Glutamatergic neuron (in vitro differentiated cells): ENCODE measurements at regions not wholly inside any gene's neighbourhood (a gene's known extent, or its start where the extent isn't known, plus 50 kb on each side); places are given as distances from the start of the nearest gene placed in this dataset.
"Not testable (repeated sequence)": the region's sequence is repeated elsewhere in the genome, so short reads cannot be mapped to it uniquely, and the experiment has no call there.

Experiments
- DNase-seq: peaks from one replicate; pipeline ENCODE4 v3.0.0; 2022
- H3K27ac Mint-ChIP-seq: one replicate; pipeline ENCODE4 v1.8.0; 2020; ENCODE audit warnings: mild to moderate bottlenecking, mixed read lengths, inconsistent platforms; ENCODE audit not compliant: unreplicated experiment
- H3K27me3 Mint-ChIP-seq: one replicate; pipeline ENCODE4 v1.8.0; 2020; ENCODE audit warnings: mild to moderate bottlenecking, moderate library complexity, mixed read lengths, inconsistent platforms; ENCODE audit not compliant: unreplicated experiment
- H3K36me3 Mint-ChIP-seq: one replicate; pipeline ENCODE4 v1.8.0; 2020; ENCODE audit warnings: mild to moderate bottlenecking, mixed read lengths, inconsistent platforms; ENCODE audit not compliant: unreplicated experiment
- H3K4me1 Mint-ChIP-seq: one replicate; pipeline ENCODE4 v1.8.0; 2020; ENCODE audit warnings: mild to moderate bottlenecking, low read depth, mixed read lengths, inconsistent platforms; ENCODE audit not compliant: unreplicated experiment
- H3K4me3 Mint-ChIP-seq: one replicate; pipeline ENCODE4 v1.8.0; 2020; ENCODE audit warnings: mild to moderate bottlenecking, mixed read lengths, inconsistent platforms; ENCODE audit not compliant: unreplicated experiment
- H3K9me3 Mint-ChIP-seq: one replicate; pipeline ENCODE4 v1.8.0; 2020; ENCODE audit warnings: mild to moderate bottlenecking, moderate library complexity, mixed read lengths, inconsistent platforms; ENCODE audit not compliant: unreplicated experiment
- CTCF ChIP-seq: fragments of 200-600 bp; sonication (generic); IDR thresholded peaks from one replicate; pipeline ENCODE4 v1.5.0; 2021; ENCODE audit not compliant: partially characterized antibody, unreplicated experiment

- Mint-ChIP-seq H3K27me3 (no peaks in the 10 kb centered on the region), H3K4me3 (no peak overlapping the region), H3K9me3 (no peaks in the 10 kb centered on the region), H3K36me3 (no peaks in the 10 kb centered on the region), H3K27ac (no peak overlapping the region), H3K4me1 (no peaks in the 10 kb centered on the region)
- DNase-seq: no peak
- TF ChIP-seq CTCF: no peak
Measured at GRCh38 chr7:9516662-9517061, 1083.3 kb downstream of the NXPH1 start.

- Mint-ChIP-seq H3K4me1 (no peaks in the 10 kb centered on the region), H3K27ac (no peak overlapping the region), H3K36me3 (no peaks in the 10 kb centered on the region), H3K4me3 (no peak overlapping the region), H3K27me3 (no peaks in the 10 kb centered on the region), H3K9me3 (peaks cover 2% of the 10 kb centered on the region)
- DNase-seq: no peak
- no peak for TF ChIP-seq CTCF
Measured at GRCh38 chr7:9523579-9523978, 1090.2 kb downstream of the NXPH1 start.

- not testable (repeated sequence) for H3K4me1 Mint-ChIP-seq, H3K9me3 Mint-ChIP-seq, H3K27ac Mint-ChIP-seq
Measured at GRCh38 chr7:9552431-9552830, 1119.0 kb downstream of the NXPH1 start.

GRCh38 chr7:9557853-9558252 is 1124.4 kb downstream of the NXPH1 start:
- Mint-ChIP-seq H3K9me3 (no peaks in the 10 kb centered on the region), H3K36me3 (no peaks in the 10 kb centered on the region), H3K27me3 (no peaks in the 10 kb centered on the region), H3K4me3 (no peak overlapping the region), H3K27ac (no peak overlapping the region), H3K4me1 (no peaks in the 10 kb centered on the region)
- no peak for TF ChIP-seq CTCF
- no peak for DNase-seq

More at GRCh38 chr7:9552431-9552830, 1119.0 kb downstream of the NXPH1 start:
- H3K36me3 Mint-ChIP-seq, H3K4me3 Mint-ChIP-seq, DNase-seq, H3K27me3 Mint-ChIP-seq: not testable (repeated sequence)

- no peak for DNase-seq
- H3K4me1 Mint-ChIP-seq: no peaks in the 10 kb centered on the region
- no peak overlapping the region for H3K4me3 Mint-ChIP-seq
- H3K27ac Mint-ChIP-seq: no peak overlapping the region
- no peaks in the 10 kb centered on the region for H3K36me3 Mint-ChIP-seq
- H3K27me3 Mint-ChIP-seq: peaks cover 2% of the 10 kb centered on the region
- no peak for TF ChIP-seq CTCF
- no peaks in the 10 kb centered on the region for H3K9me3 Mint-ChIP-seq
Measured at GRCh38 chr7:9575716-9576115, 1142.3 kb downstream of the NXPH1 start.

GRCh38 chr7:9582824-9583223 is 1149.4 kb downstream of the NXPH1 start:
- Mint-ChIP-seq H3K27me3 (no peaks in the 10 kb centered on the region), H3K4me1 (no peaks in the 10 kb centered on the region), H3K27ac (no peak overlapping the region), H3K9me3 (no peaks in the 10 kb centered on the region), H3K36me3 (no peaks in the 10 kb centered on the region), H3K4me3 (no peak overlapping the region)
- TF ChIP-seq CTCF: no peak
- no peak for DNase-seq
